GM23338 (cell line): ENCODE measurements at regions not wholly inside any gene's neighbourhood (a gene's known extent, or its start where the extent isn't known, plus 50 kb on each side); places are given as distances from the start of the nearest gene placed in this dataset.

Source experiments
- ATAC-seq: fragments of 200-7000 bp; cut with Tn5 transposase; 3 replicates; pipeline ENCODE4 v1.9.1; 2020
- DNase-seq: peaks from one replicate; pipeline ENCODE4 v3.0.0-alpha.2; 2015; ENCODE audit warnings: low spot score
- H2AFZ ChIP-seq: fragments of 200-600 bp; sonication (generic); 2 replicates; pipeline ENCODE4 v1.8.0; 2016; ENCODE audit warnings: antibody characterized with exemption, mild to moderate bottlenecking, moderate library complexity
- H3F3A ChIP-seq: fragments of 200-600 bp; sonication (generic); replicated peaks from 2 replicates; pipeline ENCODE4 v1.8.0; 2017; ENCODE audit warnings: antibody characterized with exemption, mixed run types, low read depth
- H3K27ac ChIP-seq: fragments of 200-600 bp; sonication (generic); 2 replicates; pipeline ENCODE4 v1.6.1; 2016; ENCODE audit warnings: low read depth
- H3K27me3 ChIP-seq: fragments of 200-600 bp; sonication (generic); 2 replicates; pipeline ENCODE4 v1.8.0; 2016; ENCODE audit warnings: mild to moderate bottlenecking, mixed run types, moderate library complexity; ENCODE audit not compliant: insufficient read depth
- H3K36me3 ChIP-seq: fragments of 200-600 bp; sonication (generic); 2 replicates; pipeline ENCODE4 v1.8.0; 2016; ENCODE audit warnings: mild to moderate bottlenecking; ENCODE audit not compliant: insufficient read depth
- H3K4me1 ChIP-seq: fragments of 200-600 bp; sonication (generic); 2 replicates; pipeline ENCODE4 v1.8.0; 2016; ENCODE audit warnings: mild to moderate bottlenecking, moderate library complexity; ENCODE audit not compliant: insufficient read depth
- H3K4me2 ChIP-seq: fragments of 200-600 bp; sonication (generic); 2 replicates; pipeline ENCODE4 v1.7.1; 2017; ENCODE audit warnings: mixed run types
- H3K4me3 ChIP-seq: fragments of 200-600 bp; sonication (generic); 2 replicates; pipeline ENCODE4 v1.6.1; 2016; ENCODE audit warnings: mixed run types
- H3K79me2 ChIP-seq: fragments of 200-600 bp; sonication (generic); replicated peaks from 2 replicates; pipeline ENCODE4 v1.8.0; 2017; ENCODE audit warnings: mild to moderate bottlenecking; ENCODE audit not compliant: insufficient read depth
- H3K9me2 ChIP-seq: fragments of 200-600 bp; sonication (generic); 2 replicates; pipeline ENCODE4 v1.8.0; 2017; ENCODE audit not compliant: insufficient read depth
- H4K20me1 ChIP-seq: fragments of 200-600 bp; sonication (generic); replicated peaks from 2 replicates; pipeline ENCODE4 v1.8.0; 2017; ENCODE audit warnings: mild to moderate bottlenecking; ENCODE audit not compliant: insufficient read depth
- H3K27ac Mint-ChIP-seq: 2 replicates; pipeline ENCODE4 v1.8.0; 2020; ENCODE audit warnings: inconsistent platforms, mild to moderate bottlenecking, moderate library complexity, mixed read lengths
- H3K27me3 Mint-ChIP-seq: 3 replicates; pipeline ENCODE4 v1.8.0; 2022; ENCODE audit warnings: low read depth, mild to moderate bottlenecking, moderate library complexity, mixed read lengths, inconsistent platforms; ENCODE audit not compliant: insufficient read depth, poor library complexity
- H3K36me3 Mint-ChIP-seq: 3 replicates; pipeline ENCODE4 v1.8.0; 2021; ENCODE audit warnings: low read depth, mild to moderate bottlenecking, inconsistent platforms, moderate library complexity, mixed read lengths
- H3K4me1 Mint-ChIP-seq: 3 replicates; pipeline ENCODE4 v1.8.0; 2020; ENCODE audit warnings: mild to moderate bottlenecking, inconsistent platforms, mixed read lengths
- H3K4me3 Mint-ChIP-seq: 3 replicates; pipeline ENCODE4 v1.8.0; 2021; ENCODE audit warnings: moderate library complexity, mild to moderate bottlenecking, inconsistent platforms, mixed read lengths
- H3K9me3 Mint-ChIP-seq: 3 replicates; pipeline ENCODE4 v1.8.0; 2020; ENCODE audit warnings: moderate library complexity, mild to moderate bottlenecking, inconsistent platforms, mixed read lengths
- EZH2phosphoT487 ChIP-seq: fragments of 200-600 bp; sonication (generic); IDR thresholded peaks from one replicate; pipeline ENCODE4 v1.8.1; 2018; ENCODE audit warnings: antibody characterized with exemption; ENCODE audit not compliant: unreplicated experiment
- ZNF114 ChIP-seq: fragments of 250-450 bp; sonication (Bioruptor Pico); IDR thresholded peaks from 2 replicates; pipeline ENCODE4 v1.5.0; 2020; ENCODE audit warnings: mild to moderate bottlenecking, moderate library complexity
- ZNF331 ChIP-seq: fragments of 250-450 bp; sonication (Bioruptor Pico); IDR thresholded peaks from 2 replicates; pipeline ENCODE4 v1.5.0; 2020; ENCODE audit warnings: low read depth, mild to moderate bottlenecking, moderate library complexity
- TF ChIP-seq, protein P1 (sequence below), 2 experiments: fragments of 200-600 bp in 1 of 2; sonication (generic) in 1 of 2; conservative IDR thresholded peaks; 2 replicates each; pipeline versions ENCODE4 v1.5.1 to v1.6.1; 2016 to 2017; ENCODE audit warnings: antibody characterized with exemption in 2 of 2, low read depth in 2 of 2, mild to moderate bottlenecking in 2 of 2, moderate library complexity in 1 of 2
- TF ChIP-seq, protein P2 (sequence below): fragments of 250-450 bp; sonication (Bioruptor Pico); IDR thresholded peaks from 2 replicates; pipeline ENCODE4 v1.5.0; 2020; ENCODE audit warnings: mild to moderate bottlenecking, moderate library complexity

DNA sequence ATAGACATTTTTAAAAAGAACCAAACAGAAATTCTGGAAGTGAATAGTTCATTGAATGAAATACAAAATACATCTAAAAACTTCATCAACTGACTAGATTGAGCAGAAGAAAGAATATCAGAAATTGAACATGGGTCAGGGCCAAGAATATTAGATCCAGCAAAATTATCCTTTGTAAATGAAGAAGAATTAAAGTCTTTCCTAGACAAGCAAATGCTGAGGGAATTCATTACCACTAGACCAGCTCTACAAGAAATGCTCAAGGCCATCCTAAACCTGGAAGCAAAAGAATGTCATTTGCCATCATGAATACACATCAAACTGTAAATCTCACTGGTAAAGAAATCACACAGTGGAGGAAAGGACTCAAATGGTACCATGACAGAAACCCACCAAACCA, 72.7 kb upstream of the RPL34 start (continued):
- TF ChIP-seq, protein P1, sequence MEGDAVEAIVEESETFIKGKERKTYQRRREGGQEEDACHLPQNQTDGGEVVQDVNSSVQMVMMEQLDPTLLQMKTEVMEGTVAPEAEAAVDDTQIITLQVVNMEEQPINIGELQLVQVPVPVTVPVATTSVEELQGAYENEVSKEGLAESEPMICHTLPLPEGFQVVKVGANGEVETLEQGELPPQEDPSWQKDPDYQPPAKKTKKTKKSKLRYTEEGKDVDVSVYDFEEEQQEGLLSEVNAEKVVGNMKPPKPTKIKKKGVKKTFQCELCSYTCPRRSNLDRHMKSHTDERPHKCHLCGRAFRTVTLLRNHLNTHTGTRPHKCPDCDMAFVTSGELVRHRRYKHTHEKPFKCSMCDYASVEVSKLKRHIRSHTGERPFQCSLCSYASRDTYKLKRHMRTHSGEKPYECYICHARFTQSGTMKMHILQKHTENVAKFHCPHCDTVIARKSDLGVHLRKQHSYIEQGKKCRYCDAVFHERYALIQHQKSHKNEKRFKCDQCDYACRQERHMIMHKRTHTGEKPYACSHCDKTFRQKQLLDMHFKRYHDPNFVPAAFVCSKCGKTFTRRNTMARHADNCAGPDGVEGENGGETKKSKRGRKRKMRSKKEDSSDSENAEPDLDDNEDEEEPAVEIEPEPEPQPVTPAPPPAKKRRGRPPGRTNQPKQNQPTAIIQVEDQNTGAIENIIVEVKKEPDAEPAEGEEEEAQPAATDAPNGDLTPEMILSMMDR (conservative IDR thresholded peaks at IDR 0.05; ENCODE audit: low read depth in 2 of 2), result no peak
- TF ChIP-seq ZNF114 (CRISPR knock-in tag), result no peak
- no peak for TF ChIP-seq EZH2phosphoT487
- TF ChIP-seq, protein P2, sequence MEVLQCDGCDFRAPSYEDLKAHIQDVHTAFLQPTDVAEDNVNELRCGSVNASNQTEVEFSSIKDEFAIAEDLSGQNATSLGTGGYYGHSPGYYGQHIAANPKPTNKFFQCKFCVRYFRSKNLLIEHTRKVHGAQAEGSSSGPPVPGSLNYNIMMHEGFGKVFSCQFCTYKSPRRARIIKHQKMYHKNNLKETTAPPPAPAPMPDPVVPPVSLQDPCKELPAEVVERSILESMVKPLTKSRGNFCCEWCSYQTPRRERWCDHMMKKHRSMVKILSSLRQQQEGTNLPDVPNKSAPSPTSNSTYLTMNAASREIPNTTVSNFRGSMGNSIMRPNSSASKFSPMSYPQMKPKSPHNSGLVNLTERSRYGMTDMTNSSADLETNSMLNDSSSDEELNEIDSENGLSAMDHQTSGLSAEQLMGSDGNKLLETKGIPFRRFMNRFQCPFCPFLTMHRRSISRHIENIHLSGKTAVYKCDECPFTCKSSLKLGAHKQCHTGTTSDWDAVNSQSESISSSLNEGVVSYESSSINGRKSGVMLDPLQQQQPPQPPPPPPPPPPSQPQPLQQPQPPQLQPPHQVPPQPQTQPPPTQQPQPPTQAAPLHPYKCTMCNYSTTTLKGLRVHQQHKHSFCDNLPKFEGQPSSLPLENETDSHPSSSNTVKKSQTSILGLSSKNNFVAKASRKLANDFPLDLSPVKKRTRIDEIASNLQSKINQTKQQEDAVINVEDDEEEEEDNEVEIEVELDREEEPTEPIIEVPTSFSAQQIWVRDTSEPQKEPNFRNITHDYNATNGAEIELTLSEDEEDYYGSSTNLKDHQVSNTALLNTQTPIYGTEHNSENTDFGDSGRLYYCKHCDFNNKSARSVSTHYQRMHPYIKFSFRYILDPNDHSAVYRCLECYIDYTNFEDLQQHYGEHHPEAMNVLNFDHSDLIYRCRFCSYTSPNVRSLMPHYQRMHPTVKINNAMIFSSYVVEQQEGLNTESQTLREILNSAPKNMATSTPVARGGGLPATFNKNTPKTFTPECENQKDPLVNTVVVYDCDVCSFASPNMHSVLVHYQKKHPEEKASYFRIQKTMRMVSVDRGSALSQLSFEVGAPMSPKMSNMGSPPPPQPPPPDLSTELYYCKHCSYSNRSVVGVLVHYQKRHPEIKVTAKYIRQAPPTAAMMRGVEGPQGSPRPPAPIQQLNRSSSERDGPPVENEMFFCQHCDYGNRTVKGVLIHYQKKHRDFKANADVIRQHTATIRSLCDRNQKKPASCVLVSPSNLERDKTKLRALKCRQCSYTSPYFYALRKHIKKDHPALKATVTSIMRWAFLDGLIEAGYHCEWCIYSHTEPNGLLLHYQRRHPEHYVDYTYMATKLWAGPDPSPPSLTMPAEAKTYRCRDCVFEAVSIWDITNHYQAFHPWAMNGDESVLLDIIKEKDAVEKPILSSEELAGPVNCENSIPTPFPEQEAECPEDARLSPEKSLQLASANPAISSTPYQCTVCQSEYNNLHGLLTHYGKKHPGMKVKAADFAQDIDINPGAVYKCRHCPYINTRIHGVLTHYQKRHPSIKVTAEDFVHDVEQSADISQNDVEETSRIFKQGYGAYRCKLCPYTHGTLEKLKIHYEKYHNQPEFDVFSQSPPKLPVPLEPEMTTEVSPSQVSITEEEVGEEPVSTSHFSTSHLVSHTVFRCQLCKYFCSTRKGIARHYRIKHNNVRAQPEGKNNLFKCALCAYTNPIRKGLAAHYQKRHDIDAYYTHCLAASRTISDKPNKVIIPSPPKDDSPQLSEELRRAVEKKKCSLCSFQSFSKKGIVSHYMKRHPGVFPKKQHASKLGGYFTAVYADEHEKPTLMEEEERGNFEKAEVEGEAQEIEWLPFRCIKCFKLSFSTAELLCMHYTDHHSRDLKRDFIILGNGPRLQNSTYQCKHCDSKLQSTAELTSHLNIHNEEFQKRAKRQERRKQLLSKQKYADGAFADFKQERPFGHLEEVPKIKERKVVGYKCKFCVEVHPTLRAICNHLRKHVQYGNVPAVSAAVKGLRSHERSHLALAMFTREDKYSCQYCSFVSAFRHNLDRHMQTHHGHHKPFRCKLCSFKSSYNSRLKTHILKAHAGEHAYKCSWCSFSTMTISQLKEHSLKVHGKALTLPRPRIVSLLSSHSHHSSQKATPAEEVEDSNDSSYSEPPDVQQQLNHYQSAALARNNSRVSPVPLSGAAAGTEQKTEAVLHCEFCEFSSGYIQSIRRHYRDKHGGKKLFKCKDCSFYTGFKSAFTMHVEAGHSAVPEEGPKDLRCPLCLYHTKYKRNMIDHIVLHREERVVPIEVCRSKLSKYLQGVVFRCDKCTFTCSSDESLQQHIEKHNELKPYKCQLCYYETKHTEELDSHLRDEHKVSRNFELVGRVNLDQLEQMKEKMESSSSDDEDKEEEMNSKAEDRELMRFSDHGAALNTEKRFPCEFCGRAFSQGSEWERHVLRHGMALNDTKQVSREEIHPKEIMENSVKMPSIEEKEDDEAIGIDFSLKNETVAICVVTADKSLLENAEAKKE (CRISPR knock-in tag), result no peak

DNA sequence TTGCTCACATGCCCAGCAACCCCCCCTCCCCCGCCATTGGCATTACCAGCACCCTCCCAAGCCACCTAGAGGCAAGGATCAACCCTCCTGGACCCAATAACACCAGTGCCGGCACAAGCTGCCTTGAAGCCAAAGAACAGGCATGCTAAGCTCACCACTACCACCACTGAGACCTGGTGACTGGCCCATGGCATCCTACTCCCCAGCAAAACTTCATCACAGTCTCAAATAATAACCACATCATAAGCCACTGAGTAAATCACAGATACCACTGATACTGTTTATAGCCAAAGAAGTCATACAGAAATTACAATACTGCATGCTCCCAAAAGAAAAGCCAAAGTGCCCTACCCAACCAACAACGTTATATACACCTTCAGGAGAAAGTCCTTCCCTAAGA, 73.6 kb upstream of the RPL34 start:
- Mint-ChIP-seq H3K36me3 (no peaks in the 10 kb centered on the region), H3K27ac (no peak overlapping the region), H3K9me3 (peaks cover 4% of the 10 kb centered on the region; the same call in 1 of the 3 replicates), H3K4me1 (no peaks in the 10 kb centered on the region), H3K27me3 (no peaks in the 10 kb centered on the region), H3K4me3 (no peak overlapping the region)
- Histone ChIP-seq H3K27ac (no peak overlapping the region), H3F3A (no peaks in the 10 kb centered on the region), H3K27me3 (no peaks in the 10 kb centered on the region), H3K4me1 (no peaks in the 10 kb centered on the region), H2AFZ (no peak overlapping the region), H3K4me3 (no peak overlapping the region), H3K79me2 (no peaks in the 10 kb centered on the region), H3K9me2 (no peaks in the 10 kb centered on the region), H4K20me1 (no peaks in the 10 kb centered on the region), H3K4me2 (no peak overlapping the region), H3K36me3 (no peaks in the 10 kb centered on the region)
- ATAC-seq (no peak), DNase-seq (no peak)
- TF ChIP-seq ZNF331, result no peak
